T-helper 1 cell treated with Interleukin-12 subunit alpha and Interleukin-12 subunit beta and Interleukin-4 antibody, amounts not matched to agents 30 ng/mL and 1 ng/mL, for 36 hours (primary cell): ENCODE measurements at regions not wholly inside any gene's neighbourhood (a gene's known extent, or its start where the extent isn't known, plus 50 kb on each side); places are given as distances from the start of the nearest gene placed in this dataset.
"Not testable (repeated sequence)": the region's sequence is repeated elsewhere in the genome, so short reads cannot be mapped to it uniquely, and the experiment has no call there.

Source experiments
- intact Hi-C: fragments of 100-400 bp; cut with micrococcal nuclease; formaldehyde crosslinking; loops from one replicate; pipeline ENCODE4 v1.15.1; 2024

GRCh38 chr7:69510114-69510513 lies 88.2 kb upstream of the AUTS2 start:
- intact Hi-C loops = no loop called here

GRCh38 chr7:69515495-69516212 lies 82.6 kb upstream of the AUTS2 start:
- intact Hi-C loops = no loop called here

- intact Hi-C loops = no loop called here
Measured at GRCh38 chr7:69516238-69516820, 81.9 kb upstream of the AUTS2 start.

GRCh38 chr7:69517985-69518704 lies 80.1 kb upstream of the AUTS2 start:
- intact Hi-C loops = no loop called here

GRCh38 chr7:69518705-69519077 lies 79.6 kb upstream of the AUTS2 start:
- intact Hi-C loops = no loop called here

GRCh38 chr7:69526570-69526969 lies 71.7 kb upstream of the AUTS2 start:
- intact Hi-C loops = no loop called here

GRCh38 chr7:69527706-69528105 lies 70.6 kb upstream of the AUTS2 start:
- intact Hi-C loops = no loop called here

- intact Hi-C loops = no loop called here
Measured at GRCh38 chr7:69531050-69531449, 67.2 kb upstream of the AUTS2 start.

GRCh38 chr7:69534461-69535041 lies 63.7 kb upstream of the AUTS2 start:
- intact Hi-C loops = no loop called here

- intact Hi-C loops = no loop called here
Measured at GRCh38 chr7:69537691-69538090, 60.6 kb upstream of the AUTS2 start.

- intact Hi-C loops = no loop called here
Measured at GRCh38 chr7:69539531-69539930, 58.7 kb upstream of the AUTS2 start.

GRCh38 chr7:69540287-69540686 lies 58.0 kb upstream of the AUTS2 start:
- intact Hi-C loops = no loop called here

- intact Hi-C loops = not testable (repeated sequence)
Measured at GRCh38 chr7:69541779-69542432, 56.4 kb upstream of the AUTS2 start.

GRCh38 chr7:69545175-69545574 lies 53.1 kb upstream of the AUTS2 start:
- intact Hi-C loops = no loop called here
